ENCODE measurements at regions not wholly inside any gene's neighbourhood (a gene's known extent, or its start where the extent isn't known, plus 50 kb on each side); places are given as distances from the start of the nearest gene placed in this dataset.
"Not testable (repeated sequence)": the region's sequence is repeated elsewhere in the genome, so short reads cannot be mapped to it uniquely, and the experiment has no call there.

DNA sequence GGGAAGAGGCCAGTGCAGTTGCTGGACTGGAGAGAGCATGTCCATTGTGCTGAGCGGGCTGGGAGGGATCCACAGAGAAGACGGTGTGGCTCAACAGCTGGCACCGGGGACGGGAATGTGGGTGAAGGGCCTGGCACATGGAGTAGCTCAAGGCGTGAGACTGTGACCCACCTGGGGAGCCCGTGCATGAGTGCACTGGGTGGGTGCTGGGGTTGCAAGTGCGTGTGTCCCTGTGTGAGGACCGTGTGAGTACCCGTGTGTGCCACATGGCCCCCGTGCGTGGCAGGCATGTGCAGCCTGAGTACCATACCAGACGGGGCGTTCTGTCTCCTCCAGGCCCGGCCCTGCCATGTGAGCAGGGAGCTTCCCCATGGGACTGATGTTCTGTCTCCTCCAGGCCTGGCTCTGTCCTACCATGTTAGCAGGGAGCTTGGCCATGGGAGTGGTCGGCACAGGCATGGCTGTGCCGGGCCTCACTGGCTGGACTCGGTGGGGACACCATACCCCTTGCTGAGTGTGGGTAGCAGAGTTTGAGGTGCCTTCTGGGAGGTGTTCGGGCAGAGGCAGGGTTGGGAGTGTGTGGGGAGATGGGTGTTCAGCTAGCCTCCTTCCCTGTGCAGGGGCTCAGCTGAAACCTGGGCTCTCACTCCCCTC is 234.4 kb downstream of the TMEM121 start:
- peak; percentile 33 for DNase-seq
- Histone ChIP-seq H3K27me3 (ENCODE audit: low read depth) (no peaks in the 10 kb centered on the region), H3K36me3 (no peaks in the 10 kb centered on the region), H3K4me3 (no peak overlapping the region), H3K27ac (no peak overlapping the region), H3K4me1 (no peaks in the 10 kb centered on the region), H3K9me3 (no peaks in the 10 kb centered on the region)
- peak; percentile 18 to 59 for ATAC-seq
- intact Hi-C loops (cut with DNase I) = no loop called here
- TF ChIP-seq, protein P1, sequence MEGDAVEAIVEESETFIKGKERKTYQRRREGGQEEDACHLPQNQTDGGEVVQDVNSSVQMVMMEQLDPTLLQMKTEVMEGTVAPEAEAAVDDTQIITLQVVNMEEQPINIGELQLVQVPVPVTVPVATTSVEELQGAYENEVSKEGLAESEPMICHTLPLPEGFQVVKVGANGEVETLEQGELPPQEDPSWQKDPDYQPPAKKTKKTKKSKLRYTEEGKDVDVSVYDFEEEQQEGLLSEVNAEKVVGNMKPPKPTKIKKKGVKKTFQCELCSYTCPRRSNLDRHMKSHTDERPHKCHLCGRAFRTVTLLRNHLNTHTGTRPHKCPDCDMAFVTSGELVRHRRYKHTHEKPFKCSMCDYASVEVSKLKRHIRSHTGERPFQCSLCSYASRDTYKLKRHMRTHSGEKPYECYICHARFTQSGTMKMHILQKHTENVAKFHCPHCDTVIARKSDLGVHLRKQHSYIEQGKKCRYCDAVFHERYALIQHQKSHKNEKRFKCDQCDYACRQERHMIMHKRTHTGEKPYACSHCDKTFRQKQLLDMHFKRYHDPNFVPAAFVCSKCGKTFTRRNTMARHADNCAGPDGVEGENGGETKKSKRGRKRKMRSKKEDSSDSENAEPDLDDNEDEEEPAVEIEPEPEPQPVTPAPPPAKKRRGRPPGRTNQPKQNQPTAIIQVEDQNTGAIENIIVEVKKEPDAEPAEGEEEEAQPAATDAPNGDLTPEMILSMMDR (IDR thresholded peaks at IDR 0.05) = no peak

DNA sequence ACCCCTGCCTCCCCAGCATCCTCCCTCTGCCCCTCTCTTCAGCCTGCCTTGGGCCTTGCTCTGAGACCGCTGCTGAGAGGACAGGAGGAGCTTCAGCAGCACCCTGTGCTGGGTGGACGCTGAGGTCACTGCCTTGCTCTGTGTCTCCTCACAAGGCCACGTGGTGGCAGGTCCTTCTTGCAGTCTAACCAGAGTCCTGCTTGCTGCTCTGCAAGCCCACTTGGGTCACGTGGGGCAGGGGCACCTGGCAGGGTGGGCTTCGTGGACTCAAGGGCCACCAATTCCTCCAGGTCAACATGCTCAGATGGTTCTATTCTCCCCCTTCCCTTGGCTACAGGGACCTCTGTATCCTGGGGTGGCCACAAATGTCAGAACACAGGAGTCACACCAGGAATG is 235.0 kb downstream of the TMEM121 start:
- peak; percentile 34 for DNase-seq
- H3K9me3 ChIP-seq; H3K27me3 ChIP-seq (ENCODE audit: low read depth); H3K4me1 ChIP-seq; H3K36me3 ChIP-seq; H3K4me3 ChIP-seq; H3K27ac ChIP-seq; intact Hi-C loops (cut with DNase I): not testable (repeated sequence)
- peak in 1 of 2 donors; percentile 28 for ATAC-seq

- Histone ChIP-seq H3K9me3 (no peaks in the 10 kb centered on the region), H3K27ac (no peak overlapping the region), H3K27me3 (ENCODE audit: low read depth) (no peaks in the 10 kb centered on the region), H3K4me1 (no peaks in the 10 kb centered on the region), H3K36me3 (no peaks in the 10 kb centered on the region), H3K4me3 (no peak overlapping the region)
- TF ChIP-seq, protein P1 (IDR thresholded peaks at IDR 0.05) = no peak
- ATAC-seq (peak in 1 of 2 donors; percentile 36), DNase-seq (no peak)
- intact Hi-C loops (cut with DNase I) = no loop called here
These were observed 235.5 kb downstream of the TMEM121 start for GRCh38 chr14:105761842-105762241.

GRCh38 chr14:105762262-105762661 is 235.9 kb downstream of the TMEM121 start:
- H3K4me1 ChIP-seq; H3K27me3 ChIP-seq (ENCODE audit: low read depth); H3K9me3 ChIP-seq; DNase-seq; H3K36me3 ChIP-seq; H3K27ac ChIP-seq; intact Hi-C loops (cut with DNase I); H3K4me3 ChIP-seq: not testable (repeated sequence)
- ATAC-seq = peak; percentile 37 to 39

DNA sequence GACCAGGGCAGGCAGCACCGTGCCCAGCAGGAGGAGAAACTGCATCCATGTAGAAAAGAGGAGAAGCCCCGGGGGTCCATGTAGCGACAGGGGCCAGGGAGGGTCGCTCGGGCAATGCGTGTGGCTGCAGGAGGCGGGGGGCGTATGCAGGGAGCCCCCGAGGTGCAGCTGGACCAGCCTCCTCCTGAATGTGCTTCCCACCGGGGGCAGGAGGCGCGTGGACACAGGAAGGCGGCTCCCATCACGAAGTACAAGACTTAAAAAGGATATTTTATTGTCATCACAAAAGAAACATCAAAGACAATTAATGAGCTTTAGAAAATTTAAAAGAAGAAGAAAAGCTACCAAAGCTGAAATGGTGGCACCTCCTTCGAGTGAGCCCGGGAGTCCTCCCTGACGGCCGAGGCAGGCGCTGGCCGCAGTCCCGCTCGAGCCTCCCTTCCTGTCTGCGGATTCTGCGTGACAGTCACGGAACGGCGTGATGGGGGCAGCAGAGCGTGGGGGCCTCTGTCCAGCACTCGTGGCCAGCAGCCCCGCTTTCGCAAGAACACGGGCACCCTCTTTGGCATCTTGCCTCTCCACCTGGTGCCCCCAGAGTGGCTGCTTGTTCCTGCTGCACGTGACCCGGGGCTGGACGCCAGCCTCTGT is 238.0 kb downstream of the TMEM121 start:
- H3K9me3 ChIP-seq; H3K27me3 ChIP-seq (ENCODE audit: low read depth); ATAC-seq; H3K4me3 ChIP-seq; H3K36me3 ChIP-seq; intact Hi-C loops (cut with DNase I); DNase-seq; H3K4me1 ChIP-seq; H3K27ac ChIP-seq: not testable (repeated sequence)

DNA sequence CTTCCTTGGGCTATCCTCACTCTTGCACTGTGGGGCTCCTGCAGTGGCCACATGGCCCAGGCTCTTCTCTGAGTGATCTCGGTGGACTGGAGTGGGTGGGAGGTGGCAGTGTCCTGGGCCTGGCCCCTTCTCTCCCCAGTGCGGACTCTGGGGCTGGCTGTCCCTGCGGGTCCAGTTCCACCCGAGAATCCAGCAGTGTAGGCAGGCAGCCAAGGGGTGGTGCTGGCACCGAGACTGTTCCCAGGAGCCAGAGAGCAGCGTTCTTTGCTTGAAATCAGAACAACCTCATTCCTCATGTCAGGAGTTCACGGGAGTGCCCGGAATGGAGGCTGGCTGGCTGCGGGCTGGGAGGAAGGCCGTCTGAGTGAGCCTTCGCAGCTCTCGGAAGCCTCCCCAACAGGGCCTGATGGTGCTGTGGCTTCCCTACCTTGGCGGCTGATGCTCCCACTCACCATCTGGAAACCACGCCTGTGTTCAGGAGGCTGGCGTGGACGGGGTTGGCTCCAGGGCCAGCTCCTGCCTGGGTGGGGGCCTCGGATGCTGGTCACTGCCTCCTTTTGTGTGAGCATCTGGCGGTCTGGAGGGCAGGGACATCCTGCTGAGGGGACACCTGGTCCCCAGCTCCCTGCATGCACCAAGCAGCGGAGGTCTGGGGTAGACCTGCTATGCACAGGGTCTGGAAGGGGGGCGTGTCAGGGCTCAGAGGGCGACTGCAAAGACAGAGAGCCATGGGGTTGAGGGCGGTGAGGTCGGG is 238.9 kb downstream of the TMEM121 start:
- H3K36me3 ChIP-seq; H3K27ac ChIP-seq; ATAC-seq; H3K4me3 ChIP-seq; DNase-seq; H3K4me1 ChIP-seq; intact Hi-C loops (cut with DNase I); H3K9me3 ChIP-seq; H3K27me3 ChIP-seq (ENCODE audit: low read depth): not testable (repeated sequence)

DNA sequence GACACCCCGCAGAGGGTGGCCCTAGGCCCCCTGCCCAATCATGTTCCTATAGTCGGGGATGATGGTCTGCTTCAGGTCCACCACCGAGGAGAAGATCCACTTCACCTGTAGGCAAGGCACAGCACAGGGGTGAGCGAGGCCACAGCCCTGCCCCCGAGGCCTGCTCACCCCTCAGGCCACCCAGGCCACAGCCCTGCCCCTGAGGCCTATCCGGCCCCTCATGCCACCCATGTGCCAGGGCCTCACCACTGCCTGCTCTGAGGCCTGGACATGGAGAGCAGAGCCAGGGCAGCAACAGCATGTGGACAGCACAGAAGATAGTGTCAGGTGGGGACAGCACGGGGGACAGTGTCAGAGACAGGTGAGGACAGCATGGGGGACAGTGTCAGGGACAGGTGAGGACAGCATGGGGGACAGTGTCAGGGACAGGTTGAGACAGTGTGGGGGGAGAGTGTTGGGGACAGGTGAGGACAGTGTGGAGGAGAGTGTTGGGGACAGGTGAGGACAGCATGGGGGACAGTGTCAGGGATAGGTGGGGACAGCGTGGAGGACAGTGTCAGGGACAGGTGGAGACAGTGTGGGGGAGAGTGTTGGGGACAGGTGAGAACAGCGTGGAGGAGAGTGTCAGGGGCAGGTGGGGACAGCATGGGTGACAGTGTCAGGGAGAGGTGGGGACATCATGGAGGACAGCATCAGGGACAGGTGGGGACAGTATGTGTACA is 239.7 kb downstream of the TMEM121 start:
- intact Hi-C loops (cut with DNase I) = no loop called here
- Histone ChIP-seq H3K27me3 (ENCODE audit: low read depth) (no peaks in the 10 kb centered on the region), H3K9me3 (no peaks in the 10 kb centered on the region), H3K4me3 (no peak overlapping the region), H3K4me1 (no peaks in the 10 kb centered on the region), H3K27ac (no peak overlapping the region), H3K36me3 (no peaks in the 10 kb centered on the region)
- DNase-seq (no peak), ATAC-seq (no peak)
- TF ChIP-seq, protein P1 (IDR thresholded peaks at IDR 0.05) = no peak

Data from lower lobe of right lung (tissue), 2 donors.